Stimulated activated CD4-positive, alpha-beta T cell treated with anti-CD3 and anti-CD28 coated beads, Interleukin-2, amount 100 ng/mL, for 48 hours (primary cell): ENCODE measurements at regions not wholly inside any gene's neighbourhood (a gene's known extent, or its start where the extent isn't known, plus 50 kb on each side); places are given as distances from the start of the nearest gene placed in this dataset.
"Not testable (repeated sequence)": the region's sequence is repeated elsewhere in the genome, so short reads cannot be mapped to it uniquely, and the experiment has no call there.

Source experiments
- DNase-seq, 2 donors: peaks; one replicate each; pipeline ENCODE4 v3.0.0-alpha.2; 2020

- DNase-seq = no peak
Measured at GRCh38 chr17:77610972-77611521, 347.5 kb upstream of the TNRC6C start.

GRCh38 chr17:77611791-77612502 is 346.6 kb upstream of the TNRC6C start:
- DNase-seq = no peak

- no peak for DNase-seq
Measured at GRCh38 chr17:77613218-77613617, 345.3 kb upstream of the TNRC6C start.

- no peak for DNase-seq
Measured at GRCh38 chr17:77613627-77614026, 344.9 kb upstream of the TNRC6C start.

GRCh38 chr17:77615703-77616253 is 342.7 kb upstream of the TNRC6C start:
- DNase-seq = no peak

- no peak for DNase-seq
Measured at GRCh38 chr17:77616254-77616731, 342.2 kb upstream of the TNRC6C start.

- DNase-seq = no peak
Measured at GRCh38 chr17:77617516-77617915, 341.0 kb upstream of the TNRC6C start.

GRCh38 chr17:77618173-77618572 is 340.3 kb upstream of the TNRC6C start:
- no peak for DNase-seq

GRCh38 chr17:77618731-77619130 is 339.8 kb upstream of the TNRC6C start:
- DNase-seq = no peak

GRCh38 chr17:77619326-77619725 is 339.2 kb upstream of the TNRC6C start:
- DNase-seq = no peak

GRCh38 chr17:77619851-77620250 is 338.7 kb upstream of the TNRC6C start:
- no peak for DNase-seq

GRCh38 chr17:77620282-77620681 is 338.2 kb upstream of the TNRC6C start:
- no peak for DNase-seq

- DNase-seq = not testable (repeated sequence)
Measured at GRCh38 chr17:77622084-77622483, 336.4 kb upstream of the TNRC6C start.

- no peak for DNase-seq
Measured at GRCh38 chr17:77622647-77623046, 335.9 kb upstream of the TNRC6C start.

GRCh38 chr17:77623321-77623720 is 335.2 kb upstream of the TNRC6C start:
- DNase-seq = not testable (repeated sequence)

GRCh38 chr17:77628035-77628434 is 330.5 kb upstream of the TNRC6C start:
- no peak for DNase-seq

GRCh38 chr17:77629284-77629683 is 329.2 kb upstream of the TNRC6C start:
- not testable (repeated sequence) for DNase-seq

GRCh38 chr17:77631307-77631706 is 327.2 kb upstream of the TNRC6C start:
- DNase-seq = no peak

- no peak for DNase-seq
Measured at GRCh38 chr17:77632619-77633018, 325.9 kb upstream of the TNRC6C start.

- DNase-seq = peak in 1 of 2 donors; percentile 26
Measured at GRCh38 chr17:77634710-77635109, 323.8 kb upstream of the TNRC6C start.

- no peak for DNase-seq
Measured at GRCh38 chr17:77635176-77635575, 323.3 kb upstream of the TNRC6C start.

- not testable (repeated sequence) for DNase-seq
Measured at GRCh38 chr17:77635785-77636184, 322.7 kb upstream of the TNRC6C start.

- no peak for DNase-seq
Measured at GRCh38 chr17:77636835-77637817, 321.4 kb upstream of the TNRC6C start.
